ENCODE measurements at regions not wholly inside any gene's neighbourhood (a gene's known extent, or its start where the extent isn't known, plus 50 kb on each side); places are given as distances from the start of the nearest gene placed in this dataset.

DNA sequence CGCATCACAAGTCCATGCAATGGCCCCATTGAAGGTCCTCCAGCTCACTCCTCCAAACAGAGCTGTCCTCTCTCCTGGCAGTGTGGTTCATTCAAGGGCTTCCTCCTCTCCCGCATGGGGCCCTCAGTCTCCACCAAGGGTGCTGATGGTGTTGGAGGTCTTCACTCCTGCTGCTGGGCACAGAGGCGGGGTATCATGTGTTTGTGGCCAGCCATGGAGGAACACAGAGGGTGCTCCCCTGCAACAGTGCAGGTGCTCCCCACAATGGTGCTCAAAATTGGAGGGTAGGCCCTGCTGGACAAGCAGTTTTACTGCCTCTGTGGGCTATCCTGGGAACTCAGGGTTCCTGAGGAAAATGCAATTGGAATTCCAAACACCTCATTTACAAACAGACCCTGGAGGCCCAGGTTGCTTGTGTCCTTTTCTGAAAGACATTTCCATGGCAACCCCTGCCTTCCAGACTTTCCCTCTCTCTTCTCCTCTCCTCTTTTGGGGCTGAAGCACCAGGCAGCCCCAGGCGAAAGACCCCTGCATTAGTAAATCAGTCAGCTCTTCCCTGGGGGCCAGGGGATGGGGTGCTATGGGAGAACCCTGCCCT is 256.0 kb downstream of the HAUS1 start:
- Histone ChIP-seq H2BK120ac (replicated peaks; ENCODE audit: low read depth, low read length) (no peak overlapping the region), H4K8ac (ENCODE audit: extremely low read depth, insufficient read depth, low read length) (no peak overlapping the region), H3K4me3 (ENCODE audit: extremely low read depth in 1 of 4, insufficient read depth in 2 of 4, low read depth in 3 of 4, low read length in 4 of 4) (no peak overlapping the region), H2AK5ac (ENCODE audit: low read depth, low read length) (no peak overlapping the region), H3K27ac (ENCODE audit: low read depth, low read length) (no peak overlapping the region), H4K91ac (replicated peaks; ENCODE audit: insufficient read length, low read length) (no peak overlapping the region), H3K79me1 (ENCODE audit: low read depth, low read length) (no peaks in the 10 kb centered on the region), H2AFZ (ENCODE audit: low read length) (no peak overlapping the region), H2BK5ac (ENCODE audit: low read depth, low read length) (no peak overlapping the region), H2BK15ac (ENCODE audit: low read length) (no peak overlapping the region), H3K36me3 (ENCODE audit: control insufficient read depth in 2 of 4, insufficient read depth in 4 of 4, low read length in 3 of 4) (no peaks in the 10 kb centered on the region), H3K27me3 (replicated peaks in 1 of 4; ENCODE audit: control insufficient read depth in 3 of 4, extremely low read depth in 1 of 4, insufficient read depth in 3 of 4, low read length in 3 of 4) (no peaks in the 10 kb centered on the region), H2BK20ac (ENCODE audit: low read length) (no peak overlapping the region), H3K18ac (ENCODE audit: extremely low read depth, low read length) (no peak overlapping the region), H3K56ac (replicated peaks; ENCODE audit: insufficient read length, low read depth, low read length) (no peak overlapping the region), H3K23me2 (ENCODE audit: low read depth, low read length) (no peaks in the 10 kb centered on the region), H3K4me1 (replicated peaks in 1 of 4; ENCODE audit: control insufficient read depth in 3 of 4, insufficient read depth in 4 of 4, low read length in 3 of 4) (peaks cover 0 to 4% (median 1%) of the 10 kb centered on the region in 4 experiments; a peak in 5 of 7 replicates), H3K4me2 (ENCODE audit: insufficient read depth in 1 of 2, low read depth in 2 of 2, low read length in 2 of 2) (no peak overlapping the region), H3K23ac (ENCODE audit: insufficient read length) (no peak overlapping the region), H3K14ac (ENCODE audit: insufficient read length) (no peak overlapping the region), H3K4ac (replicated peaks; ENCODE audit: insufficient read length, low read depth, low read length) (no peak overlapping the region), H3K79me2 (ENCODE audit: control insufficient read depth in 1 of 2, insufficient read depth in 2 of 2, low read length in 2 of 2) (no peaks in the 10 kb centered on the region), H2BK12ac (ENCODE audit: low read depth, low read length) (no peak overlapping the region), H4K5ac (ENCODE audit: insufficient read length, low read depth, low read length) (no peak overlapping the region), H3K9ac (replicated peaks in 1 of 4; ENCODE audit: extremely low read depth in 1 of 4, low read depth in 3 of 4, low read length in 3 of 4) (no peak overlapping the region), H3K9me3 (ENCODE audit: insufficient read depth in 2 of 2, low read depth in 1 of 2, low read length in 1 of 2) (peaks cover 3 to 7% of the 10 kb centered on the region in 2 experiments; a peak in 1 of 4 replicates), H4K20me1 (replicated peaks in 1 of 2; ENCODE audit: control insufficient read depth in 1 of 2, insufficient read depth in 2 of 2, low read length in 2 of 2) (peaks cover 0 to 3% of the 10 kb centered on the region in 2 experiments)
- POLR2A ChIA-PET (ENCODE audit: partially characterized antibody): interaction anchor here (1.0 to 1.4 kb wide), 2 partner anchors 9 to 59 kb away, joined by 4 to 5 read pairs; no protein-coding TSS in a partner anchor
- no peak for FAIRE-seq
- no peak for DNase-seq (ENCODE audit: low read depth in 1 of 2, low spot score in 2 of 2)
- 60% methylated on average over 4 of the region's 4 CpGs; no CpG with 5 or more reads in 1 of the 2 experiments for WGBS, 2 experiments (ENCODE audit: extremely low coverage in 1 of 2, insufficient coverage in 1 of 2, insufficient read length in 1 of 2, insufficient replicate concordance in 2 of 2, low coverage in 1 of 2, low lambda C conversion rate in 2 of 2, missing lambda C conversion rate in 1 of 2)
- CTCF ChIA-PET (ENCODE audit: partially characterized antibody): interaction anchor here (0.7 to 8.8 kb wide), 8 partner anchors 9 to 78 kb away, joined by 3 to 81 read pairs (median 16); no protein-coding TSS in a partner anchor
- no peak for TF ChIP-seq NANOG (IDR thresholded peaks at IDR 0.05; ENCODE audit: insufficient read depth, low read depth, low read length, poor library complexity, severe bottlenecking)

Data from H1 (cell line).